ENCODE measurements at regions not wholly inside any gene's neighbourhood (a gene's known extent, or its start where the extent isn't known, plus 50 kb on each side); places are given as distances from the start of the nearest gene placed in this dataset.

GRCh38 chr3:177753451-177754155 lies 556.3 kb upstream of the TBL1XR1 start:
- TF ChIP-seq CTCF (IDR thresholded peaks at IDR 0.05) (no peak), GRHL2 (CRISPR knock-in tag; IDR thresholded peaks at IDR 0.05; ENCODE audit: insufficient replicate concordance, severe bottlenecking) (no peak), MAX (CRISPR knock-in tag; IDR thresholded peaks at IDR 0.05) (no peak), ZMAT4 (CRISPR knock-in tag; IDR thresholded peaks at IDR 0.05) (no peak), USF1 (CRISPR knock-in tag; IDR thresholded peaks at IDR 0.05) (no peak), HMGXB4 (CRISPR knock-in tag; IDR thresholded peaks at IDR 0.05) (no peak), FOXJ3 (CRISPR knock-in tag; IDR thresholded peaks at IDR 0.05; ENCODE audit: borderline replicate concordance) (no peak), ZBTB43 (CRISPR knock-in tag; IDR thresholded peaks at IDR 0.05) (no peak), NR1H2 (CRISPR knock-in tag; IDR thresholded peaks at IDR 0.05) (no peak)
